ENCODE measurements at regions not wholly inside any gene's neighbourhood (a gene's known extent, or its start where the extent isn't known, plus 50 kb on each side); places are given as distances from the start of the nearest gene placed in this dataset.
"Not testable (repeated sequence)": the region's sequence is repeated elsewhere in the genome, so short reads cannot be mapped to it uniquely, and the experiment has no call there.

- DNase-seq = no peak
These were observed 95.1 kb upstream of the MRPS22 start for GRCh38 chr3:139248593-139249255.

- no peak for DNase-seq
These were observed 92.3 kb upstream of the MRPS22 start for GRCh38 chr3:139251529-139251928.

- DNase-seq = no peak
These were observed 91.1 kb upstream of the MRPS22 start for GRCh38 chr3:139252719-139253118.

- no peak for DNase-seq
These were observed 85.5 kb upstream of the MRPS22 start for GRCh38 chr3:139258276-139258675.

GRCh38 chr3:139259398-139259797 lies 84.4 kb upstream of the MRPS22 start:
- DNase-seq = no peak

DNA sequence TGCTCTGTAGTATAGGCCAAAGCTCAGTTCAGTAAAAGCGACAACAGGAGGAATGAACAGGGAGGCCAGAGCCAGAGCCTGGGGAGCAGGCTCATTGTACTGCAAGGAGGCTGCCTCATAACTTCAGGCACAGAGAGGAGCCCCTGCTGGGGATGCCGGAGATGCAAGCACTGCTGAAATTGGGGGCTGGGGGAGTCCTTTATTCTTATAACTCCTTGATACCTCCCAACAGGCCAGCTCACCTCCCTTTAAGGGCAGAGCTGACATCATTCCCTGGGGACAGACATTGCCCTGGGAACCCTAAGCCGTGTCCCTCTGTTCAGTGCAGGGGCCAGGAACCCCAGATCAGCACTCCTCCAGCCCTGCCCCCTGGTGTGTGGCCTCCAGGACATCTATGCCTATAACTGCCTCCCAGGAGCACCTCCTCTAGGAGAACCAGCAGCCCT lies 83.8 kb upstream of the MRPS22 start:
- no peak for DNase-seq

DNA sequence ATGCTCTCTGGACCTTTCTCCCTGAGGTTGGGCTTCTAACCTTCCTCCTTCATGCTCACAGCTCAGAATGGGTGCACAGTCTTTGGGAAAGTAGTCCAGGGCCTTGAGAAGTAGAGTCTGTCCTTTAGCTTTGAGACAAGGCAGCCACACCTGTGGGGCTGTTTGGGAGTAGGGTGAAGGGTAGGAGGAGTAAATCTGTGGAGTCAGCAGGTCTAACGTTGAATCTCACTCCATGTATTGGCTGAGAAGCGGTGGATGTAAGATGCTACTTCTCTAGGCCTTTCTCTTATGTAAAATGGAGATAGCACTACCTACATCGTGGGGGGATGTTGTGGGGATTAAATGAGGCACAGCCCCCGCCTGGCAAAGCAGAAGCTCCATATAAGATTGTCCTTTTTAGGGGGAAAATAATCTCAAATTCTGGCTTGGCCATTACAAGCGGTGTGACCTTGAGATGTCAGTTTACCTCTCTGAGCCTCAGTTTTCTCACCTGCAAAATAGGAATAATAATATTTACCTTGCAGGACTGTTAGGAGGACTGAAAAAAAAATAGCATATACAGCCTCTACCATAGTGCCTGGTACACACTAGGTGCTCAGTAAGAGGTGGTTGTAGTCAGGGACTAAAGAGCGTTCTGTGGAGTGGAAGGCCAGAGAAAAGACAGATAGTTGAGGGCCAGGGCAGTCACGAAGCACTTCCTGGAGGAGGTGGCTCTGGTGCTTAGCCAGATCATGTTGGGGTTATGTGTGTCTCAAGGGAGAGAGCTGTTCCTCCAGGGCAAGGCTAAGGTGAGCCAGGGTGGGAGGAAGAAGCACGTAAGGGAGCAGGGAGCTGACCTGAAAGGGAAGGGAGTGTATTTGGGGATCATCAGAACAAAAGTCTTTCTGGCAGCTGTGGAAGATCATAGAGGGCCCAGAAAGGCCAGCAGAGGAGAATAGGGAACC lies 82.8 kb upstream of the MRPS22 start:
- DNase-seq = no peak

GRCh38 chr3:139261754-139262586 lies 81.8 kb upstream of the MRPS22 start:
- no peak for DNase-seq

DNA sequence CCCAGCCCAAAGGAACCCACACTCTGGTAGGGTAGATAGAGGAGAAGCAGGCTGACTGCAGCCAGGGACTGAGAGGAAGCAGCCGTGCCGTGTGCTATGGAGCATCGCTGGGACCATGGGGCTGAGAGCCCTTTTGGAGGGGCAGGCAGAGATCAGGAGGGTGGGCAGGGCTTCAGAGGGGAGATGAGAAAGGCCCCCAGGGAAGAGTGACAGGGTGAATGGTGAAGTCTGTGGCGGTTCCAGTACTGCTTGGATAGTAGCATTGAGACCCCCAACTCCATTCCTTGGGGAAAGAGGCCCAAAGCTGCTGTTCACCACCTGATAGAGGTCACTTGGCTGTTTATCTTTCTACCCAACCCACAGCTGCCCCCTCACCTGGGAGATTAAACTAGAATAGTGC lies 80.0 kb upstream of the MRPS22 start:
- no peak for DNase-seq

GRCh38 chr3:139264375-139264774 lies 79.4 kb upstream of the MRPS22 start:
- no peak for DNase-seq

- DNase-seq = no peak
These were observed 78.4 kb upstream of the MRPS22 start for GRCh38 chr3:139265131-139266016.

DNA sequence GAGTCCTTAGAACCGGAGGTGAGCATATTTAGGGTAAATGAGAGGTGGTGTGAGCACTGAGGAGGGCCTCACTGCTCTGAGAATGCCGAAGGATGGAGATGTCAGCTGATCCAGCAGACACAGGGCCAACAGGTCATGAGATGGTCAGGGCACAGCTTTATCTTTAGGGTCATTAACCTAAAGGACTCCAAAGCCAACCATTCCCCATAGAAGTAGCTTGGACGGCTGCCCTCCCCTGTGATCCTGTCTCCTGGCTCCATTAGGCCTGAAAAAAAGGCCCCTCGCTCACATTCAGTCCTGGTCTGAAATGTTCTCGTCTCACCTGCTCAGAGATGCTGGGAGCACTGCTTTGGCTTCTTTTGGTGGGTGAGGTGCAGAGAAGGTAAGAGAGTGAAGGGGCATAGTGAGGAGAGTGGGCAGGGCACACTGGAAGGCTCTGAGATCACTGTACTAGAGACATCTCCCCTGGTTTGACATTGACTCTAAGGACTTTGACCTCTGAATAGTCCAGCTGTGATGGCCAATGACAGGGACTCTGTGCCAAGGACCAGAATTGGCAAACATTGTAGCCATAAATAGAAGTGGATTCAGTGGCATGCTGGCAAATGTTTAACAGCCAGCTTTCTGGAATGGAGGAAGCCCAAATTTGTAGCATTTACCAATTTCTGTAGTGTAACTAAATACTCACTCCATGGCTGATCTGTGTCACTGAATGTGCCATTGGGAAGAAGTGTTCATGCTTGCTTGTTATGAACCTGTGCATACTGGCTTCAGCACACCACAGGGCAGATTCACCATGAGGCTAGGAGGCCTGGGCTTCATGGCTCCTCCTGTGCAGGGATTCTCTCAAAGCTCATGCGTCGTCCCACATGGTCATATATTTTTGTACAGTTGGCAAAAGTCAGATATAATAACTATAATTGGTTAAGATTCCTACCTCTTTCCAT lies 76.2 kb upstream of the MRPS22 start:
- no peak for DNase-seq

GRCh38 chr3:139269984-139270383 lies 73.8 kb upstream of the MRPS22 start:
- no peak for DNase-seq

- not testable (repeated sequence) for DNase-seq
These were observed 73.2 kb upstream of the MRPS22 start for GRCh38 chr3:139270652-139271051.

DNA sequence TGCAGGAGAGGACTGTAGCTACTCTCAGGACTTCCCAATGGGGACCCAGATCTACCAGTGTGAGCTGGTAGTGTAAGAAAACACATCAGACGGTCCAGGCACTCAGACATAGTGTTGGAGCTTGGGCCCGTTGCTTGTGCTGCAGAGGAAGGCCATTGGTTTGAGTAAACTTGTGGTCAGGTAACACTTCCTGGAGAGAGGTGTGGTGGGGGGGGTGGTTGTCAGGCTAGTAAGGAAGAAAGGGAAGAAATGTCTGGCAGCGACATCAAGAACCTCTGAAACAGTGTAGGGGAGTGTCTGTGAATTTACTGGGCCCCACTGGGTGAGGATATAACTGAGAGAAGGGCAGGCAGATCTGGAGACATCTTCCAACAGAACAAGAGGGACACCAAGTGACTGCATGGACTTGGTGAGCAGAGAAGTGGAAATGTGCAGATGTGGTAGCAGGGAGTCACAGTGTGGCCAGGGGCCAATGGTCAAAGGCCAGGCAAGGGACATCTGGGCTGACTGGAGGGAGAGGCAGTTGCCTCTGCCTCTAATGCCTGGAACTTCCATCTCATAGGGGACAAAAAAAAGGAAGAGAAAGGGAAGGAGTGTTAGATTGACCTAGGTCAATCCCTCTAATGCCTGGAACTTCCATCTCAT lies 63.7 kb upstream of the MRPS22 start:
- no peak for DNase-seq

GRCh38 chr3:139281096-139281495 lies 62.7 kb upstream of the MRPS22 start:
- DNase-seq = no peak

- peak; percentile 90 for DNase-seq
These were observed 62.2 kb upstream of the MRPS22 start for GRCh38 chr3:139281522-139282196.

DNA sequence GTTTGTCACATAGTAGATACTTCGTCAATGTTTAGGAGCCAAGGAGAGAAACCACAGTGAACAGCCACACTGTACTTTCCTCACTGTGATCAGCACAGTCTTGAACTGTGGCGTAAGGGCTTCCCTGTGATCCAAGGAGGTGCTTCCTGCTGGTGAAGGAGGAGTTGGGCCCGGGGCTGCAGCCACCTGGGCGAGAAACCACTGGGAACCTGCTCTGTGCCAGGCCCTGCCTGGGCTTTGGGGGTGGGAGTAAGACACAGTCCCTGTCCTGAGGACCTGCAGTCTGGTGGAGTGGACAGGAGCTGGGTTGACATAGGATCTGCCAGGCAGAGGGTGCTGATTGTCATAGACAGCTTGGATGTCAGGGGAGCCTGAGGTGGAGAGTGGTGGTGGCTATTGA lies 60.5 kb upstream of the MRPS22 start:
- no peak for DNase-seq

DNA sequence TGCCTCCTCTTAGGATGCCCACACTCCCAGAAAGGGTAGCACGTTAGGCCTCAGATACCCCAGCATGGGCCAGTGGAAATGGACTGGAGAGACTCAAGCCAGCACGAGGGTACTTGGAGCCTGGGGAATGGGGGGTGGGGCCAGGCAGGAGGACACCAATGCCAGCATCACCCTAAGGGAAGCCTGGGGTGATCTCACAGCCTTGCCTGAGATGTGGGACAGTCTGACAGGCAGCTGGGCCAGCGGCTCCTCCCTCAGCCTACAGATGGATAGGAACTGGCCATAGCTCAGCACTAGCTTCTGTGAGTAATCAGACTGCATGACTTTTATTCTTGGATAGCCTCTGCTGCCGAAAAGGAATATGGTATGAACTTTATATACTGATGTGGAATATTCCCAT lies 59.6 kb upstream of the MRPS22 start:
- no peak for DNase-seq

- DNase-seq = no peak
These were observed 58.1 kb upstream of the MRPS22 start for GRCh38 chr3:139285691-139286090.
